ENCODE measurements at regions not wholly inside any gene's neighbourhood (a gene's known extent, or its start where the extent isn't known, plus 50 kb on each side); places are given as distances from the start of the nearest gene placed in this dataset.

GRCh38 chr17:70377654-70378053 lies 208.3 kb downstream of the KCNJ2 start:
- TF ChIP-seq, protein P1, sequence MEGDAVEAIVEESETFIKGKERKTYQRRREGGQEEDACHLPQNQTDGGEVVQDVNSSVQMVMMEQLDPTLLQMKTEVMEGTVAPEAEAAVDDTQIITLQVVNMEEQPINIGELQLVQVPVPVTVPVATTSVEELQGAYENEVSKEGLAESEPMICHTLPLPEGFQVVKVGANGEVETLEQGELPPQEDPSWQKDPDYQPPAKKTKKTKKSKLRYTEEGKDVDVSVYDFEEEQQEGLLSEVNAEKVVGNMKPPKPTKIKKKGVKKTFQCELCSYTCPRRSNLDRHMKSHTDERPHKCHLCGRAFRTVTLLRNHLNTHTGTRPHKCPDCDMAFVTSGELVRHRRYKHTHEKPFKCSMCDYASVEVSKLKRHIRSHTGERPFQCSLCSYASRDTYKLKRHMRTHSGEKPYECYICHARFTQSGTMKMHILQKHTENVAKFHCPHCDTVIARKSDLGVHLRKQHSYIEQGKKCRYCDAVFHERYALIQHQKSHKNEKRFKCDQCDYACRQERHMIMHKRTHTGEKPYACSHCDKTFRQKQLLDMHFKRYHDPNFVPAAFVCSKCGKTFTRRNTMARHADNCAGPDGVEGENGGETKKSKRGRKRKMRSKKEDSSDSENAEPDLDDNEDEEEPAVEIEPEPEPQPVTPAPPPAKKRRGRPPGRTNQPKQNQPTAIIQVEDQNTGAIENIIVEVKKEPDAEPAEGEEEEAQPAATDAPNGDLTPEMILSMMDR (IDR thresholded peaks at IDR 0.05), result no peak
- no peak for TF ChIP-seq POLR2A (IDR thresholded peaks at IDR 0.05)

All from uterus (tissue), 2 donors.